SHP77 treated with DMSO at 0.1 percent for 48 hours (cell line): ENCODE measurements at regions not wholly inside any gene's neighbourhood (a gene's known extent, or its start where the extent isn't known, plus 50 kb on each side); places are given as distances from the start of the nearest gene placed in this dataset.
"Not testable (repeated sequence)": the region's sequence is repeated elsewhere in the genome, so short reads cannot be mapped to it uniquely, and the experiment has no call there.

Experiments used
- DNase-seq: peaks from one replicate; lab custom pipeline; 2025; lab: John Stamatoyannopoulos, UW

DNA sequence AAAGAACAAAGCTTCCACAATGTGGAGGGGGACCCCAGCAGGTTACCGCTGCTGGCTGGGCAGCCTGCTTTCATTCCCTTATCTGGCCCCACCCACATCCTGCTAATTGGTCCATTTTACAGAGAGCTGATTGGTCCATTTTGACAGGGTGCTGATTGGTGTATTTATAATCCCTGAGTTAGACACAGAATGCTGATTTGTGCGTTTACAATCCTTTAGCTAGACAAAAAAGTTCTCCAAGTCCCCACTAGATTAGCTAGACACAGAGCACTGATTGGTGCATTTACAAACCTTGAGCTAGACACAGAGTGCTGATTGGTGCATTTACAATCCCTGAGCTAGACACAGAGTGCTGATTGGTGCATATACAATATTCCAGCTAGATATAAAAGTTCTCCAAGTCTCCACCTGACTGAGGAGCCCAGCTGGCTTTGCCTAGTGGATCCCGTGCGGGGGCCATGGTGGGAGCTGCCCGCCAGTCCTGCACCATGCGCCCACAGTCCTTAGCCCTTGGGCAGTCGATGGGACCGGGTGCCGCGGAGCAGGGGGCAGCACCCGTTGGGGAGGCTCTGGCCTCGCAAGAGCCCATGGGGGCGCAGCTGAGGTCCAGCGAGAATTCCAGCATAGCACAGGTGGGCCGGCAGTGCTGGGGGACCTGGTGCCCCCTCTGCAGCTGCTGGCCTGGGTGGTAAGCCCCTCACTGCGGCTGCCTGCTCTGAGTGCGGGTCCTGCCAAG, 88.8 kb upstream of the MYLIP start:
- not testable (repeated sequence) for DNase-seq

DNA sequence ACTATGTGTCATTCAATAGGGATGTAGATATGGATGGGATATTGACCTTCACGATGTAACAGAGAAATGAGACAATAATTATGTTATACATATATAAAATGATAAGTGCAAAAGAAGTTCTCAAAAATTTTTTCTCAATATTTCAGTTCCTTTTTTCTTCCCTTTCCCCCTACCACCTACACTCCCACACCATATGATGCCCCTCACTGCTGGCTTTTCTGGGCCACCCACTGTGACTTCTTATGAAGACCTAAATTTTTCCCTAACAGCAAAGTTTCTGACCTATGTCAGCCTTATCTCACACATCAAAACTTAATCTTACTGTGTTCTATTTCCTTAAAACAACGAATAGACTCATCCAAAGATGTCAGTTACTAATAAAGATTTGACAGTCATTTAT, 89.9 kb upstream of the MYLIP start:
- DNase-seq, result no peak

DNA sequence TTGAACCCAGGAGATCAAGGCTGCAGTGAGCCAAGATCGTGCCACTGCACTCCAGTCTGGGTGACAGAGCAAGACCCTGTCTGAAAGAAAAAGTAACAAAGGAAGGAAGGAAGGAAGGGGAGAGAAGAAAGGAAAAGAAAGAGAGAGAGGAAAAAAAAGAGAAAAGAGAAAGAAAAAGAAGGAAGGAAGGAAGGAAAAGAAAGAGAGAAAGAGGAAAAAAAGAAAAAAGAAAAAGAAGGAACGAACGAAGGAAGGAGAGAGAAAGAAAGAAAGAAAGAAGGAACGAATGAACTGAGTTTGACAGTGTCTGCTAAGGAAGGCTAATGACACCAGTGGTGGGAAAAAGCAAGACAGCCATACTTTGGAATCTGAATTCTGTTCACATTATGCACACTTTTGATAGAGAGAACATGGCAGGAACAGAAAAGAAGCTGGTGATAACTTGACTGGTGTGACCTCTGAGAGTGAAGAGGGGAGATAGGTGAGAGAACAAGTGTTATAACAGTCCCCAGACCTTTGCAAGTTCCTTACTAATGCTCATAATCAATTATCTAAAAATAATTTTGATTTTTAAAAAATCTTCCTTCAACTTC, 93.3 kb upstream of the MYLIP start:
- DNase-seq, result no peak

DNA sequence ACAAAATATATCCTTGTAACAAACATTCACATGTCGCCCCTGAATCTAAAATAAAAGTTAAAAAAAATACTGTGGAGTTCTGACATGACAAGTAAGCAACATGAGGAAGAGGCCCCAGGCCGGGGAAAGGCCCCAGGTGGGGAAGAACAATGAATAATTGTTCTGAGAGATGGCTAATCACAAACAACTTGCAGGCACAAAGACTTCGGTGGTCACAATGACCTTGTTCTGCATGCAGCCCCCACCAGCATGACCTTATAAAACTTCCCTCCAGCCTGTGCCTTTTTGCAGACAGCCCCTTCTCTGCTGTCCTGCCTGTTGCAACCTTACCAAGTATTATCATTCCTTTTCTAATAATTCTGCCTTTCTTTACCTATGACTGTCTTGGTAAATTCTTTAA, 95.7 kb upstream of the MYLIP start:
- DNase-seq, result no peak

DNA sequence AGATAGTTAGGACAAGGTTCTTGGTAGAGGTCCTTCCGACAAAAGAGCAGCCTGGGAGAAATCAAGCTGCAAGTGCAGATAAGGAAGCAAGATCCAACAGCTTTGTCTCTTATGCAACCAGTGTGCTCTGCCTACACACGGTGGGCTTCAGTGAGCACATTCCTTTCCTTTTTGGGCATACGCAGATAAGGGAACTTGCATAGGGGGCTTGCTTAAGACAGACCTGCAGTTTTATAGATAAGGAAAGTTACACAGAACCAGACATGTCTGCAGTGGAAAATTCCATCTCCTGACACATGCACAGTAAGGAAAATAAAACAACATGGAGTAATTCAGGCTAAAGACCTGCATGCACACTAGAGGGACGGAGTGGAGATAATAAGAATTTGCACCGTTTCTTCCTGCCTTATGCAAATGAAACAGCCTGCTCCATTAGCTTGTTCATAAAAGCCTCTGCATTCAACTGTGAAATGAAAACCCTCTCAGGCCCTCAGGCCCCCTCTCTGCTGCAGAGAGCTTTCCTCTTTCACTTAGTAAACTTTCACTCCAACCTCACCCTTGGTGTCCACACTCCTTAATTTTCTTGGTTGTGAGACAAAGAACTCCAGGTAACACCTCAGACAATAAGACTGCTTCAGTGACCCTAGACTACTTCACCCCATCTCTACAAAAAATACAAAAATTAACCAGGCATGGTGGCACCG, 97.5 kb upstream of the MYLIP start:
- DNase-seq, result no peak

DNA sequence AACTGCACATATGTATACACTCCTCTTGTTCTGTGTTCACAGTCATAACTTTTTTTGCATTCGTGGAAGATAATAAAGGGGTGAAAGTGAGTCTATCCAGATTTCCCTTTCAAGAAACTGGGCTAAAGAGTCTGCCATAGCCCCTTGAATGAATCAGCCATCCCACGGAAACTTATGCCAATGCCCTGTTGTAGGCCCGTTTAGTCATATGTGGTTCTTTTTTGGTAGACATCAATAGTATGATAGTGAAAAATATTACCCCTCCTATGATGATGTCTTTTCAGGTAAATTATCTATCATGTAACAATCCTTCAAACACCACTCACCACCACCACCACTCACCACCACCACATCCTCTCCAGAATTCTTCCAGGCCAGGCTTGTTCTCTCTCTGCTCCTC, 99.9 kb upstream of the MYLIP start:
- DNase-seq, result no peak

DNA sequence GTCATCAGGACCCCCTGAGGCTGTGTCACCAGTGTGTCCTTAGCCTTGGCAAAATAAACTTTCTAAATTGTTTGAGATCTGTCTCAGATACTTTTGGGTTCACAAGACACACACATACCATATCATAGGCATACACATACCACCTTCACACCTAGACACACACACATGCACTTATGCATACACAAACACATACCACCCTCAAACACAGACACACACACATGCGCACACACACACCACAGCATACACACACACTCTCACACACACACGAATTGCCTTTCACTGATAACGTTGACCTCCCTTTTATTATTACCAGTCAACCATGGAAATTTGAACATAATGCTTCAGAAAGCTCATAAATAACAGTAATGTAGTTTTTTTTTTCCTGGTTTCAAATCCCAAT, 108.6 kb upstream of the MYLIP start:
- no peak for DNase-seq

DNA sequence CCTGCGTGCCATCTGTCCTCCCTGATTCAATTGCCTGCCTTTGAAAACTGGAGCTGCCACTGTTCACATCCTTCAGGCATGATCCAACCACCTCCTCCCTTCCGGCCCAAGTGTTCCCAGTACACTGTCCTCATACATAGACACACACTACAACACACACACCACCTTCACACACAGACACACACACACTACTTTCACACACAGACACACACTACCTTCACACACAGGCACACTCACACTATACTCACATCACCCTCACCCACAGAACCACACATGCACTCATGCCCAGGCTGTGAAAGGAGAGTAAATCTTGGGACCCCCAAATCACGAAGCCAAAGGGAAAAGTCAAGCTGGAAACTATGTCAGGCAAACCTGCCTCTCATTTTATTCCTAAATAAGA, 109.4 kb upstream of the MYLIP start:
- DNase-seq, result no peak

DNA sequence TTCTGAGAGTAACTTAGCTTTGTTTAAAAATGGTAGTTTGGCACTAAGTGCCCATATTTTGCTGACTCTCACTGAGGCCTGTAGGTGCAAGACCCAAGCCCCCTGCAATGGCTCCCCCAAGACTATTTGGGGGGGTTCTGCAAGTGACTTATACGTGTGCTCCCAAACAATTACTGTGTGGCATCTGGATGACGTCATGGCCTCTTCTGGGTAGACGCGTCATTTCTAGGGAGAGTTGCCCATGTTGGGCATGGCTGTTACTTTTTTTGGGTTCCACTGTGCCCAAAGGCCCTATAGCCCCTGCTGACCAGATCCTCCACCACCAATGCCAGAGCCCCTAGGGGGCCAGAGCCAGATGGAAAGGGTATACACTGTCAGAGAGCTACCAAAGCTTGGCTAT, 110.3 kb upstream of the MYLIP start:
- no peak for DNase-seq

DNA sequence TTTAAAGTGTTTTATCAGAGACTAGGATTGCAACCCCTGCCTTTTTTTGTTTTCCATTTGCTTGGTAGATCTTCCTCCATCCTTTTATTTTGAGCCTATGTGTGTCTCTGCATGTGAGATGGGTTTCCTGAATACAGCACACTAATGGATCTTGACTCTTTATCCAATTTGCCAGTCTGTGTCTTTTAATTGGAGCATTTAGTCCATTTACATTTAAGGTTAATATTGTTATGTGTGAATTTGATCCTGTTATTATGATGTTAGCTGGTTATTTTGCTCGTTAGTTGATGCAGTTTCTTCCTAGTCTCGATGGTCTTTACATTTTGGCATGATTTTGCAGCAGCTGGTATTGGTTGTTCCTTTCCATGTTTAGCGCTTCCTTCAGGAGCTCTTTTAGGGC, 114.6 kb upstream of the MYLIP start:
- DNase-seq, result not testable (repeated sequence)

DNA sequence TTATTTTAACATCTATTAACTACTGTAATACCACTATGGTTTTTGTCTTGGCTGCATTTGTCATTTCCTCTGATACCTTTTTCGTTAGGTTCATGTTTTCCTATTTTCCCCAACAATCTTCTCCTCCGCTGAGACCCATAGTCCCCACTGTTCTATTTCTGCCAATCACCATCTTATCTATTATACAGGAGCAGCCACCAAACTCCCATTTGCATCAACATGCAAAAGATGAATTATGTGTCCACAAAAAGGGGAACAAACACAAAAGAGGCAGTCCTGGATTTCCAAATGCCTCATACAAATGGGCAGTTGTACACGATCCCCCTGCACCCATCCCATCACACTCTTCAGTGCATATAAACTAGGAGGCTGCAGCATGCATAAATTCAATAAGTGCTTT, 121.7 kb upstream of the MYLIP start:
- no peak for DNase-seq

DNA sequence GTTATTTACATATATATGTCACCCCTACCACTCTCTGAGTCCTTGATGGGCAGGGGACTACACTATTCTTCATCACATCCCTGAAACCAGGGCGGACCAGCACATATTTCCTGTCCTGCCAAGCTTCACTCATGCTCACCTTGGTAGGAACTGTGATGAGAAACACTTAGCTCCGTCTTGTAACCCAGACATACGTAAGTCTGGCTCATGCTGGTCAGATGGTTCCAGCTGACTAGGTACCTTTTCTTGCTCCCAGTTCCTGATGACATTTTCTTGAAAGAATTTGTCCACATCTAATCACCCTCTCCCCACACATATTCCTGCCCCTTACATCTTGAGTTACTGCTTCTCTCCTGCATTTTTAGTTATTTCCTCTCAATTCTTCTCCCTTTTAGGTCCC, 122.2 kb upstream of the MYLIP start:
- DNase-seq, result no peak

DNA sequence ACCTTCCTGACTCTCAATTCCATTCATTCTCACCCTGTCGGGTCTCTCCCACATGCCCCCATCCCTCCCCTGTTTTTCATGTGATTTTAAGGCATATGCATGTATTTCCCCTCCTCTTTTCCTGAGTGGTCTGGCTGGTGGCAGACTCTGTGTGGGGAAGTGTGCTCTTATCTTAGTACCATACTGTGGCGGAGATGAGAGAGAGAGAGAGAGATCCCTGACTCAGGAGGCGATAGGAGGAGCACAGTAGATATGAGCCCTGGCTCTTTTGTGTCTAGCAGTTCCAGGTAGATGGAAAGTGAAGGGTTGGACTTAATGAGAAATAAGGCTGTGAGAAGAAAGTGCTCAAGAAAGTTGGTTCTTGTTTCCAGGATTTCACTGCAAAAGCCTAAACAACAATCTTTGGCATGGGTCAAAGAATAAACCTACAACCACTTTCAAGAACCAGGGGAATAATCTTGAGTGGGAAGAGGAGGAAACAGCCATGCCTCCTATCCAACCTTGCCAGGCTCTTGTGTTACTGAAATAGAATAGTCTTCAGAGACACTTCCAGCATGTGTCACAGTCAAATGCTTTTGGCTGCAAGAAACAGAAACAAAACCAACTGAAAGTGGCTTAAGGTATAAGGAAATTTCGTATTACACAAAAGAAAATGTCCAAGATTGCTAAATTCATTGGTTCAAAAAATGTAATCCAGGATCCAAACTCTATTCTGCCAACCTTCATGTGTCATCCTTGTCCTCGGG, 123.8 kb upstream of the MYLIP start:
- no peak for DNase-seq

DNA sequence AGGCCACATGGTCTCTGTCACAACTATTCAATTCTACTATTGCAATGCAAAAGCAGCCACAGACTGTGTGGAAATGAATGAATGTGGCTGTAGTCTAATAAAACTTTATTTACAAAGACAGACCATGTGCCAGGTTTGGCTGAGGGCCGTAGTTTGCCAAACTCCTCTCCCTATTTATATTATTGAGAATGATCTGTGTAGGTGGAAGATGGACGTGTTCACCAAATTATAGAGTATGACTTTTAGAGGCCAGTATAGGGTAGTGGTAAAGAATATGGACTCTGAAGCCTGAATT, 125.7 kb upstream of the MYLIP start:
- DNase-seq, result no peak

DNA sequence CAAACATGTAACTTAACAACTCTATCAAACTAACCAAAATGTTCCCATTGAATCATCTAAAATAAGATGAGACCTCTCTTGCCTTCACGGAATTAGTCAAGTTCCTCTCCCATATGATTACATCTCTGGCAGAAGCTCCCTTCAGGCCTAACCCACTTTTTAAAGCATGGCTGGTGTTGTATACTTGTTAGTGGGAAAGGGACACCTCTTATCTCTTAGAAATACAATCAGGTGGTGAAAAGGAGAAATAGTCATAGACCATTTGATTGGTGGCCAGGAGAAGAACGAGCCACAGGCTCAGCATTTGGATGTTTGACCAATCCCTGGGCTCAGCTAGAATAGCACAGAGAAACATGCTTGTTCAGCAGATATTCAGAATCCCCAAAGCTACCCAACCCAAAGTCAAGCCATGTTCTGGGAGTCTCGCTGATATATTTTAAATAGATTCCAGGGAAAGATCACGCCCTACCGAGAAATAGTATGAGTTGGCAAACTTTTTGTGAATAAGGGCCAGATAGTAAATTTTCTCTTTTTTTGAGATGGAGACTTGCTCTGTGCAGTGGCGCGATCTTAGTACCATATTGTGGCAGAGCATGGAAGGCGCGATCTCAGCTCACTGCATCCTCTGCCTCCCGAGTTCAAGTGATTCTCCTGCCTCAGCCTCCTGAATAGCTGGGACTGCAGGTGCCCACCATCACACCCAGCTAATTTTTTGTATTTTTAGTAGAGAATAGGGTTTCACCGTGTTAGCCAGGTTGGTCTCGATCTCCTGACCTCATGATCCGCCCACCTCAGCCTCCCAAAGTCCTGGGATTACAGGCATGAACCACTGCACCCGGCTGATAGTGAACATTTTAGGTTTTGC, 126.3 kb upstream of the MYLIP start:
- no peak for DNase-seq

DNA sequence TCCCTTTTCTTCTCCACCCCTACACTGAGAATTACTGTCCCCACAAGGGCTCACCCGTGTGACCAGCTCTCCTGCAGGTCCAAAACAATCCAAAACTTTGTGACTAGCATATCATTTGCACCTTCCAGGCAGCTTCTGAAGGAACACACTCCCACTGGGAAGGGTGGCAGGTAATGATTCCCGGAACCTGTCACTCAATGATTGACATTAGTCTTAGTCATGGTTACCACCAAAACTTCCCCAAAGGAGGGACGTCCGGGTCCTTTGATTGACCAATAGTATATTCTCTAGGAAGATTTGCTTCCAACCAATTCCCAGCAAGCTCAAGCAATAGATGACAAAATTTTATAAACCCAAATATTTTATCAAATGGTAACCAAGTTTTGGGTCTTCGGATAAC, 127.7 kb upstream of the MYLIP start:
- no peak for DNase-seq

DNA sequence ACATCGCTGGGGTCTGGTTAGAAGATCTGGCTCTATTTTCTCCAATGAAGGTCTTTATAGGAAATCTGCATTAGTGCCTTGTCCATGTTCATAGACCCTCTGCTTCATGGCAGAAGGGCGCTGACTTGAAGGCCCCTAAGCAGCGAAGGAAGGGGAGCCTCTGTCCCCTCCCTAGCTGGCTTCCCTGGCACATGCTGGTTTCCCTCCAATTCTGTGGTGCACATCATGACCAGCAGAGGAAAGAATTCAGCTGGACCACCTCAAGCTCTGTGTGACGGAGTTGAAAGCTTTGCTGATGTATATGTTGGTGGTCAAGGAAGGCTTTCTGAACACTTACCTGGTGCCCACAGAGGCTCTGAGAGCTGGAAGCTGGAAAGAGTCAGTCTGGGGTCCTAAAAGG, 129.7 kb upstream of the MYLIP start:
- DNase-seq, result no peak

DNA sequence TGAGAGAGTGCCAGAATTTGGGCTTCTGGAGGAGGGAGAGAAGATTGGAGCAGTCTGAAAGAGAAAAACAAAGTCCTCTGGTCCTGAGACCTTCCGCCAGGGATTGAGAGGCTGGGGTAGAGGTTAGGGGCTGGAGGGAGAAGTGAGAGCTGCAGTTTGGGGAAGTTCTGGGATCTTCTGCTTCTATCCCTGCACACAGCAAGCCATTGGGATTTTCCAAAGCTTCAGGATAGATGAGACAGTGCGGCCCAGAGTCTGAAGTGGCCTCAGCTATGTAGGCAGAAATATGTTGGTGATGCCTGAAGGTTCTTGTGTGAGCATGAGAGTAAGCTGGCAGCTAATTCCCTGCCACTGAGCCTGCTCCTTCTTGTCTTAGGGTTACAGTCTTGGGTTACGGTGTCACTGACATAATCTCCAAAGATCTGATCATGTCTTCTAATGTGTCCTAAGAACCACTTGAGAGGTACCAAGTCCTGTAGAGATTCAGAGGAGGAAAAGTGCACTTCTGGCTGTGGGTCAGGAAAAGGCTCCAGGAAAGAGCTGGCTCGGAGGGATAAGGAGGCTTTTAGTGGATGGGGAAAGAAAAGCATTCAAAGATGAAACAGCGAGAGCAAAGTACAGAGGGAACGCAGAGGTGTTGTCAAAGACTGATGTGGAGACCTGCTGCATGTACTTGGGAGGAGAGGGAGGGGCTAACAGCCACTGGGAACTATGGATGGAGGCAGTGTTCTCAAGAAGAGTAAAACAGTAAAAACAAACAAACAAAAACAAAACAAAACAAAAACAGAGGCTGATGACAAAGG, 131.1 kb upstream of the MYLIP start:
- DNase-seq, result no peak

DNA sequence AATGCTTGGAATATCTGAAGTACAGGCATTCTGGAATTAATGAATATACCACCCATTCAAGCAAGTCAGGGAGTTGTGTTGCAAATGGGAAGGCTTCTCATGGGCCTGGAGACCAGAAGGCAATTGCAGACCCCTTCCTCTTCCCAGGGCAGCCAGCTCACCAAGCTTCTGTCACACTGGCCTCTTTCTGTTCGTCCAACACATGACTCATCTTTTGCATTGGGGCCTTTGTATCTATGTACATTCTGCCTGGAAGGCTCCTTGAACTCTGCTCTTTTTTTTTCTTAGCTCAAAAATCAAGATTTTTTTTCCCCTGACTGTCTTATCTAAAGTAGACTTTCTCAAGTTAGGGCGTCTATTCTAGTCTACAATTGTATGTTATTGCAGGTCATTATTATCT, 132.9 kb upstream of the MYLIP start:
- no peak for DNase-seq

DNA sequence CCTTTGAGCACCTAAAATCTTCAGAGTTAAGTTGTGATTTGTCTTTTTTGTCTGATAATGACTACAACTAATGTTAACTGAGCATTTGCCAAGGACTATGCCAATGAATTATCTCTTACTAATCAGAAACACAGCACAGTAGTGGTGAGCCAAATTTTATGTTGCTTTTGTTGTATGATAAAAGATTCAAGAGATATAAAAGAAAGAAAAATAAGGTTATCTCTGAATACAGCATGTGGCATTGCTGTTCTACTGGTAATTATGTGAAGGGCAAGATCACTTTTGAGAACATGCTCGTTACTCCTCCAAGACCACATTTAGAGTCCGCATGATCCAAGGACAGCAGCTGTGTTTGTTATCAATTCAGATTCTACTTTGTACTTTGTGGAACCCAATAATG, 133.4 kb upstream of the MYLIP start:
- no peak for DNase-seq

DNA sequence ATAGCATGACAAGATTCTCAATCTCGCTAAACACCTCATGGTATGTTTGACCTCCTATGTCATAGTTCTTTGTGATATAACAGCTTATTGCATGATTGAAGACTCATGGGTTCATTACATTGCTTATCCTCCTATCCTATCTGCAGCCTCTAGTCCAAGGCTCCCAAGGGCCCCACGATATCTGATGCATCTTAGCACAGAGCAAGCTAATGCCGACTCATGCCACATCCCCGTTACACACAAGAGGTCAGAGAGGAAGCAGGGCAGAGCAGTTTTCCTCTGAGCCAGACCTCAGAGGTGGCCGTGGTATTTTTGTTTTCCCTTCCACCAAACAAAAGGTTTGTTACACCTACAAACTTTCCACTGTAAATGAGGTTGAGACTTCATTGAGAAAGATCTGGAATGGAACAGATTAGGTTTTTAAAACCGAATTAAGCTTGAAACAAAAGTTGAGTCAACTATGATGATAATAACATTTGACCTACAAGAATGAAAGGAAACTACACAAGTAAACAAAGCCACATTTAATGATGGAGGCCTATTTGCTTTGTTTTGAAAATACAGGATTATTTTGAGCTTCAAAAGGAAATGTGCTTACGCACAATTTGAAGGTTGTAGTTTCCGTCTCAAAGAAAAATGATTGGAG, 133.9 kb upstream of the MYLIP start:
- DNase-seq, result no peak
